SJSA1 (cell line): ENCODE measurements at regions not wholly inside any gene's neighbourhood (a gene's known extent, or its start where the extent isn't known, plus 50 kb on each side); places are given as distances from the start of the nearest gene placed in this dataset.

Source experiments
- DNase-seq, 2 experiments: peaks; one replicate each; pipeline ENCODE4 v3.0.0-alpha.2; 2015 to 2020; ENCODE audit warnings: low spot score in 2 of 2, low read depth in 1 of 2
- H3K27ac ChIP-seq: fragments of 250-450 bp; sonication (Bioruptor Pico); 2 replicates; pipeline ENCODE4 v1.5.1; 2020; ENCODE audit warnings: mild to moderate bottlenecking, moderate library complexity
- H3K27me3 ChIP-seq: fragments of 250-450 bp; sonication (Bioruptor Pico); replicated peaks from 2 replicates; pipeline ENCODE4 v1.5.1; 2020; ENCODE audit warnings: mild to moderate bottlenecking, moderate library complexity
- H3K36me3 ChIP-seq: fragments of 250-450 bp; sonication (Bioruptor Pico); 2 replicates; pipeline ENCODE4 v1.5.1; 2020; ENCODE audit warnings: mild to moderate bottlenecking
- H3K4me1 ChIP-seq: fragments of 250-450 bp; sonication (Bioruptor Pico); replicated peaks from 2 replicates; pipeline ENCODE4 v1.6.1; 2021; ENCODE audit warnings: mild to moderate bottlenecking
- H3K4me3 ChIP-seq: fragments of 250-450 bp; sonication (Bioruptor Pico); 2 replicates; pipeline ENCODE4 v1.5.1; 2020; ENCODE audit warnings: mild to moderate bottlenecking
- H3K9me3 ChIP-seq: fragments of 250-450 bp; sonication (Bioruptor Pico); replicated peaks from 2 replicates; pipeline ENCODE4 v1.5.1; 2020; ENCODE audit warnings: mild to moderate bottlenecking

DNA sequence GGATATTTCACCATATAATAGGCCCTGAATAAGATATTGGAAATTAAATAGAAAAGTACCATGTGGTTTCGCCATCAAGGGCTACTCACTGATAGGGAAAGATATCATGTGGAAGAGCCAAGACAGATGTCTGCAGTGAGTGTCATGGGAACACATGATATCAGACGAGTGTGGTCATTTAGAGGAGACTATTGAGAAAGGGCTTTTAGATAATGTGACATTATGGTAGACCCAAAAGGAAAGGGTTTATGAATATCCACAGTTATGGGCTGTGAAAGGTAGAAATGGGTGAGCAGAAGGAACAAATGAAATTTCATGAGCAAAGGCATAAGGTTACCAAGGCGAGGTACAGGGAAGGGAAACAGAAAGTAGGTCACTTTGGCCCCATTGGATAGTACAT lies 182.3 kb upstream of the PRSS16 start:
- H3K27ac ChIP-seq: no peak overlapping the region
- no peaks in the 10 kb centered on the region for H3K4me1 ChIP-seq
- no peaks in the 10 kb centered on the region for H3K36me3 ChIP-seq
- no peak for DNase-seq
- no peaks in the 10 kb centered on the region for H3K27me3 ChIP-seq
- no peaks in the 10 kb centered on the region for H3K9me3 ChIP-seq
- H3K4me3 ChIP-seq: no peak overlapping the region

DNA sequence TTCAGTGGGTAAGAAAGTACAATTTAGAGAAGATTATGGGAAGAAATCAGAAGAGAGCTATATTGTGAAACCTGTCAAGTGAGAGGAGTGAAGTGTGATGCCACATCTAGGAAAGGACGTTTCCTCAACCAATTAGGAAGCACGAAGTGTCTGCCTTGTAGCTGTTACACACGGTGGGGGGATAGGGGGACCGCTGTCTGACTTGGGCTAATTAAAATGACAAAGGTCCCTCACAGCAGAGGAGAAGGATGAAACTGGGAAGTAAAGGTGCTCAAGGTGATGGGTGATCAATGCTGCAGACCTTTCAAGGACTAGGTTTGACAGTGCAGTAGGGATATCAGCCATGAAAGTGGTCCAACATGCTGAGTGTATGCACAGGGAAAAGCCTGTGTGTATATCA lies 181.1 kb upstream of the PRSS16 start:
- Histone ChIP-seq H3K27ac (no peak overlapping the region), H3K4me1 (no peaks in the 10 kb centered on the region), H3K9me3 (no peaks in the 10 kb centered on the region), H3K4me3 (no peak overlapping the region), H3K36me3 (no peaks in the 10 kb centered on the region), H3K27me3 (no peaks in the 10 kb centered on the region)
- DNase-seq: no peak

DNA sequence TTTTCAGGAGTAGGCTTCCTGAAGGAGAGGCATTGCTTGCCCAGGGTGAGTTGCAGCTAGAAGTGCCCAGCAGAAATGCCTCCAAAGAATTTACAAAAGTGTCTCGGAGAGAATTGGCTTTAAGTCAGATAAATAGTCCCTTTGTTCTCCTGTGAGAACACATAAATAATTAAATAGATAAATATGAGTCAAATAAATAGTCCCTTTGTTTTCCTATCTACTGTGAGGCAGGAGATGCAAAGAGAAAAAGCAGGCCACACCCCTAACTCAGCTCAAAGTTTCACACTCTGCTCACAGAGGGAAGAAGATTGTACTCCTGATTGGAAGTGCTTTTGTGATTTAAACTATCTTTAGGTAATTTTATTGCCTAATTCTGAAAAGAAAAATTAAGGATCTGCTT lies 180.7 kb upstream of the PRSS16 start:
- H3K4me3 ChIP-seq: no peak overlapping the region

GRCh38 chr6:27073441-27073840 lies 174.1 kb upstream of the PRSS16 start:
- no peaks in the 10 kb centered on the region for H3K36me3 ChIP-seq
- peaks cover 13% of the 10 kb centered on the region for H3K27me3 ChIP-seq
- H3K4me3 ChIP-seq: no peak overlapping the region
- H3K27ac ChIP-seq: no peak overlapping the region
- H3K4me1 ChIP-seq: no peaks in the 10 kb centered on the region
- no peak for DNase-seq
- no peaks in the 10 kb centered on the region for H3K9me3 ChIP-seq

More for the DNA sequence above, 180.7 kb upstream of the PRSS16 start:
- DNase-seq: no peak
- H3K4me1 ChIP-seq: no peaks in the 10 kb centered on the region
- H3K27me3 ChIP-seq: 0 out of 2 replicates have a peak, but pooled peaks cover under 1% of the 10 kb centered on the region
- no peaks in the 10 kb centered on the region for H3K9me3 ChIP-seq
- no peaks in the 10 kb centered on the region for H3K36me3 ChIP-seq
- no peak overlapping the region for H3K27ac ChIP-seq

GRCh38 chr6:27076116-27076515 lies 171.4 kb upstream of the PRSS16 start:
- 0 out of 2 replicates have a peak, but pooled peaks cover 4% of the 10 kb centered on the region for H3K9me3 ChIP-seq
- H3K4me1 ChIP-seq: no peaks in the 10 kb centered on the region
- no peak overlapping the region for H3K27ac ChIP-seq
- DNase-seq: no peak
- no peaks in the 10 kb centered on the region for H3K36me3 ChIP-seq
- H3K4me3 ChIP-seq: no peak overlapping the region
- H3K27me3 ChIP-seq: peaks cover 17% of the 10 kb centered on the region

DNA sequence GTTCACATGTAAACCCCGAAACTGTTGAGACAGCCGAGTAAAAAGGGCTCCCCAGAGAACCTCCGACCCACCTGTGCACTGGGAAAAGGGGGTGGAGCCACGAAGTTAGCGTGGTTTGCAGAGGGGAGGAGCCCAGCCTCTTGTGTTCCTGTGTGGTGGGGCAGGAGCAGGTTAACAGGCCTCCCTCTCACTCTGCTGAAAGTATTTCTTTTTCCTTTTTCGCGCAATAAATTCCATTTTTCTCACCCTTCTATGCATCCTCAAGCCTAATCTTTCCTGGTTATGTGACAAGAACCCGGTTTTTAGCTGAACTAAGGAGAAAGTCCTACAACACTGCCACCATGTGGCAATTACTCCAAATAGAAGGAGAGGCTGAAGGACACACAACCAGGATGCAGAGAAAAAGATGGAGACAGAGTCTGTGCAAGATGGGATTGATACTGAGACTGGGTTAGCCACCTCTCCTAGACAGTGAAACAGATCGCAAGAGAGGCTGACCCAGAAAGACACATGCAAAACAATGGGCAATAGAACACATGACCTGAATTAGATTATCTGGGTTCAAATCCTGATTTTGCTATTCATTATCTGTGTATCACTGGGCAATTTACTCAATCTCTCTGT lies 168.7 kb upstream of the PRSS16 start:
- 0 out of 2 replicates have a peak, but pooled peaks cover 4% of the 10 kb centered on the region for H3K9me3 ChIP-seq
- peak in 1 of 2 experiments; percentile 49 for DNase-seq
- H3K27me3 ChIP-seq: peaks cover 16% of the 10 kb centered on the region
- no peak overlapping the region for H3K4me3 ChIP-seq
- H3K27ac ChIP-seq: no peak overlapping the region
- H3K4me1 ChIP-seq: no peaks in the 10 kb centered on the region
- H3K36me3 ChIP-seq: no peaks in the 10 kb centered on the region

- H3K27me3 ChIP-seq: peaks cover 11% of the 10 kb centered on the region; the same call in 1 of the 2 replicates
- H3K4me1 ChIP-seq: no peaks in the 10 kb centered on the region
- 0 out of 2 replicates have a peak, but pooled peaks cover 4% of the 10 kb centered on the region for H3K9me3 ChIP-seq
- no peak overlapping the region for H3K4me3 ChIP-seq
- no peak overlapping the region for H3K27ac ChIP-seq
- H3K36me3 ChIP-seq: no peaks in the 10 kb centered on the region
- no peak for DNase-seq
These were observed 166.3 kb upstream of the PRSS16 start for GRCh38 chr6:27081188-27081587.

DNA sequence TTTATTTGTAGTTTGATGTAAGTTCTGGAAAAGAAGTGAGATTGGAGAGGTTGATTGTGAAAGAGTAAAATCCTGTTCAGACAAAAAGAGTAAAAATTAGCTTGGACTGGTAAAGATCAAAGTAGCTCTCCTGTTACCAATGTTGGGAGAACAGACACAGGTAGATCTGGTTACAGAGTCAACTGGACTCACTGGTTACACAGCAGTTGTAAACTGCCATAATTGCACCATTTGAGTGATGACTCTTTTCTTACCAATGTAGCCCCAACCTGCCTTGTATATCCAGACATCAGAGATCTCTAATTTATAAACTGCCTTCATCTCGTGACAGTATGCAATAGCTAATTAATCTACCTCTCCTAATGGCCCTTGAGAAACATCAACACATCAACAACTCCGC lies 165.6 kb upstream of the PRSS16 start:
- no peaks in the 10 kb centered on the region for H3K4me1 ChIP-seq
- H3K36me3 ChIP-seq: no peaks in the 10 kb centered on the region
- 0 out of 2 replicates have a peak, but pooled peaks cover 13% of the 10 kb centered on the region for H3K27me3 ChIP-seq
- no peak overlapping the region for H3K4me3 ChIP-seq
- DNase-seq: no peak
- H3K27ac ChIP-seq: no peak overlapping the region
- 0 out of 2 replicates have a peak, but pooled peaks cover 4% of the 10 kb centered on the region for H3K9me3 ChIP-seq

GRCh38 chr6:27088068-27088467 lies 159.4 kb upstream of the PRSS16 start:
- DNase-seq: no peak
- H3K27ac ChIP-seq: no peak overlapping the region
- no peaks in the 10 kb centered on the region for H3K9me3 ChIP-seq
- 0 out of 2 replicates have a peak, but pooled peaks cover 6% of the 10 kb centered on the region for H3K27me3 ChIP-seq
- peaks cover 7% of the 10 kb centered on the region; the same call in 1 of the 2 replicates for H3K4me1 ChIP-seq
- no peak overlapping the region for H3K4me3 ChIP-seq
- H3K36me3 ChIP-seq: no peaks in the 10 kb centered on the region

DNA sequence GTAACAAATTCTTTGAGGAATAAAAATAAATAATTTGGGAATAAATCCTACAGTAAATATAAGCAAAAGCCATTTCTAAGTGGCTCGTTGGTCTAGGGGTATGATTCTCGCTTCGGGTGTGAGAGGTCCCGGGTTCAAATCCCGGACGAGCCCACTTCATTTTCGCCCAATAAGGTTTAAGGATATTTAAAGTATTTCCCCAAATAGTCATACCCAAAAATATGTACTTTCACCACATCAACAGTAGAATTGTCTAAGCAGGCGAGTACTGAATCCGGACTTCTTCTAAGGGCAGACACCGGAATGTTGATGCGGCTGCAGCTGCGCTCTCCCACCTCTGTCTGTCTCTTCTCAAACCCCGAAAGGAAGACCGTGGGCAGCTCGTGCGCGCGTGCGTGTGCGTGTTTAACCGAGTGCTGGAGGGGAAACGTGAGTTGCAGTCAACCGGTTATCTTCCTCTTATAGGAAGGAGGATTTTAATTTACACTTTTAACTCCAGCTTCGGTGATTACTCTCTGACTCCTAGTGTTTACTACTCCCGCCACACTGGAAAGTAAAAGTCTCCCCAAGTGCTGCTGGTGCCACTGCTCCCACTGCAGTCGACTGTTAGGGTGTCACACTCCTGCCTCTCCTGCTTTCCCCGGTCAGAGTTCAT lies 155.7 kb upstream of the PRSS16 start:
- H3K27me3 ChIP-seq: no peaks in the 10 kb centered on the region
- no peak overlapping the region for H3K27ac ChIP-seq
- H3K4me1 ChIP-seq: peaks cover 7% of the 10 kb centered on the region; the same call in 1 of the 2 replicates
- H3K36me3 ChIP-seq: no peaks in the 10 kb centered on the region
- no peaks in the 10 kb centered on the region for H3K9me3 ChIP-seq
- peak overlapping the region; percentile 31 for H3K4me3 ChIP-seq
- peak; percentile 84 to 87 for DNase-seq

DNA sequence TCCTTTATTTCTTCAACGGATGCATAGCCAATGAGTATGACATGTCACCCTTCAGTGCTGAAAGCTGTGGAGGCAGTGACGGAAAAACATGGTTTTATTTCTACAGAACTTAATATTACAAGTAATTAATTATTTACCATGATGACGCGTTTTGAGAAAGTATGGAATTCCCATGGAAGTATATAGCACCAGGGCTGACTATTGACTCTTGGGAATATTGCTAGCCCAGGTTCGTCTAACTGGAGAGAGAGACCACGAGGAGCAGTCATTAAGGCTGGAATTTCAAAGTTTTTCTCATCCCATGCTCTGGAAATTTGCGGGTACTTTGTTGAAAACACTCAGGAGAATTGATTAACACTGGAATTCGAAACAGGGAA lies 155.2 kb upstream of the PRSS16 start:
- peak overlapping the region; percentile 31 for H3K4me3 ChIP-seq
- no peaks in the 10 kb centered on the region for H3K9me3 ChIP-seq
- DNase-seq: no peak
- no peaks in the 10 kb centered on the region for H3K36me3 ChIP-seq
- H3K27me3 ChIP-seq: no peaks in the 10 kb centered on the region
- H3K27ac ChIP-seq: no peak overlapping the region
- H3K4me1 ChIP-seq: peaks cover 7% of the 10 kb centered on the region; the same call in 1 of the 2 replicates

DNA sequence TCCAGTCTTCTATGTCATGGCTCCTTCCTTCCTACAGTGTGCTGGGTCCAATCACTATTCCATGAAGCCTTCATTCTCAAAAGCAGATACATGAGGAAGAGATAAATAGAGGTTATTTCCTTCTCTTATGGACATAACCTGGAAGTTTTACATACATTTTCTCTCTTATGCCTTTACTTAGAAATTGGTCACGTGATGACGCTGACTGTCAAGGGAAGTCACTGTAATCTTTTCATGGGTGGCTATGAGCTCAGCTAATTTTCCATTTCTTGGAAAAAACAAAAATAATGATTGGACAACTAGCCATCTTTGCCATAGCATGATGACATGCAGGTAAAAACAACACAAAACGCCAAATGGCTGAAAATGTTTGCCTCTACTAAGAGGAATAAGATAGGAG lies 151.6 kb upstream of the PRSS16 start:
- Histone ChIP-seq H3K27ac (no peak overlapping the region), H3K36me3 (no peaks in the 10 kb centered on the region), H3K9me3 (no peaks in the 10 kb centered on the region), H3K27me3 (no peaks in the 10 kb centered on the region), H3K4me1 (peaks cover 7% of the 10 kb centered on the region; the same call in 1 of the 2 replicates), H3K4me3 (no peak overlapping the region)
- no peak for DNase-seq

DNA sequence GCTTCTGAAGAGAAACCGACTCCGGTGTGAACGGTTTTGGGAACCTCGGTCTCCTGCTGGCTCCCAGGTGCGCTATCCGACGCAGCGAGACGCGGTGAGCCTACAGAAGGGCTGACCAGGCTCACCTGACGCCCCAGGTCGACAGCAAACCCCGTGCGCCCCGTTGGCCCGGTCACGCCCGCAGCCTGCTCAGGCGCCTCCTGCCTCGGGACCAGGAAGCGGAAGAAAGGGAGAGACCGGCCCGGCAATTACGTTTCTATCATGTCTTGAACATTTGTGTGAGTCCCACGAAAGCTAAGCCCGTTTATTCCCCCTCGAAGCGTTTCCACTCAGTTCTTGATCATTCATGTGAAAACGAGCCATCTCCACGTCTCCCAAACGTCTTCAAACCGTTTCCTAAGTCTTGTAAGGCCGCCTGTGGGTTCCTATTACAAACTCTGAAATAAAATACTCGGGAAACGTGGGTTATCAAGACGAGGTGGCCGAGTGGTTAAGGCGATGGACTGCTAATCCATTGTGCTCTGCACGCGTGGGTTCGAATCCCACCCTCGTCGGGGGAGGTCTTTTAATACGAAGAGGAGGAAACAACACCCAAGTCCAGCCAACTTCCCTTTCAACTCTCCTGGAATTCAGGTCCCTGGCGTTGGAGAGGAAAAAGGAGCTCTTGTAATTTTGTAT lies 150.5 kb upstream of the PRSS16 start:
- H3K27ac ChIP-seq: no peak overlapping the region
- H3K27me3 ChIP-seq: no peaks in the 10 kb centered on the region
- H3K9me3 ChIP-seq: no peaks in the 10 kb centered on the region
- H3K4me1 ChIP-seq: peaks cover 7% of the 10 kb centered on the region; the same call in 1 of the 2 replicates
- H3K4me3 ChIP-seq: peak overlapping the region; percentile 30
- H3K36me3 ChIP-seq: no peaks in the 10 kb centered on the region
- DNase-seq: peak; percentile 41 to 48

DNA sequence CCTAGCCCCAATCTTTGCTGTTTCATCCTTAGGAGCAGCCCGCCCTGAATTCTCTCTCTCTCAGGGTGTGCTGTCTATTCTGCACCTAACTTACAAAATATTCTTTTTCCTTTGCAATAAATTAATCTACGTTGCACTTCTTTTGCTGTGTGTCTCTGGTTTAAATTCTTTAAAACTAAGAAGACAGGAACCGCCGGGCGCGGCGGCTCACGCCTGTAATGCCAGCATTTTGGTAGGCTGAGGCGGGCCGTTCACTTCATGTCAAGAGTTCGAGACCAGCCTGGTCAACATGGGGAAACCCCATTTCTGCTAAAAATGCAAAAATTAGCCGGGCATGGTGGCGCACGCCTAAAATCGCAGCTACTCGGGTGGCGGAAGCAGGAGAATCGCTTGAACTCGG lies 148.5 kb upstream of the PRSS16 start:
- no peaks in the 10 kb centered on the region for H3K27me3 ChIP-seq
- no peaks in the 10 kb centered on the region for H3K36me3 ChIP-seq
- no peak for DNase-seq

More for the DNA sequence above, 148.5 kb upstream of the PRSS16 start:
- H3K27ac ChIP-seq: no peak overlapping the region
- H3K4me3 ChIP-seq: no peak overlapping the region
- no peaks in the 10 kb centered on the region for H3K4me1 ChIP-seq
- no peaks in the 10 kb centered on the region for H3K9me3 ChIP-seq
